ENCODE measurements at regions not wholly inside any gene's neighbourhood (a gene's known extent, or its start where the extent isn't known, plus 50 kb on each side); places are given as distances from the start of the nearest gene placed in this dataset.
"Not testable (repeated sequence)": the region's sequence is repeated elsewhere in the genome, so short reads cannot be mapped to it uniquely, and the experiment has no call there.

DNA sequence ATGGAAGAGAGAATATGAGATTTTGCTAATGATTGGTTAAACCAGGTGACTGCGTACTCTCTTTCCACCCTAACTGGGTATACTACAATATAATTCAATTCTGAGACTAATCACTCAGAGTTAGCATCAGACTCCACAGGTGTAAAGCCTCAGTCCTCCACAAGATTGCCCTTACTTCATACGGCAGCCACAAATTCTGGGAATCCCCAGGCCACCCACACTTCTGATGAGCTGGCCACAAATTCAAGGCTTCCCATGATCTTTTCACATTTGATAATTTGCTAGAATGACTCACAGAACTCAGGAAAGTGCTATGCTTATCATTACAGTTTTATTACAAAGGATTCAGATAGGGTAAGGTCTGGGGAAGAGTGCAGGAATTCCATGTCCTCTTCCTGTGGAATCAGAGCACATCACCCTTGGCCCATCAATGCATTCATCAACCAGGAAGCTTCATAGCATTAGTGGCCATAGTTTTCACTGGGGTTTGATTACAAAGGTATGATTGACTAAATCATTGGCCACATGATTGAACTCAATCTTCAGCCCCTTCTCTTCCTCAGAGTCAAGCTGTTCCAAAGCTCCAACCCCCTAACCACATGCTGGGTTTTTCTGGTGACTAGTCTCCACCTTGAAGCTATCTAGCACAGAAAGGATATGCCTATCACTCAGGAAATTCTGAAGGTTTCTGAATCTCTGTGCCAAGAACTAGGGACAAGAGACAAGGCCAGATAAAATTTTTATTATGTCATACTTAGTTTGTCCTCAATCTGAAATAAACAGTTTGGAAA lies 131.7 kb downstream of the HHIPL2 start:
- no peak for DNase-seq (ENCODE audit: low read depth in 4 of 4, low spot score in 3 of 4)

DNA sequence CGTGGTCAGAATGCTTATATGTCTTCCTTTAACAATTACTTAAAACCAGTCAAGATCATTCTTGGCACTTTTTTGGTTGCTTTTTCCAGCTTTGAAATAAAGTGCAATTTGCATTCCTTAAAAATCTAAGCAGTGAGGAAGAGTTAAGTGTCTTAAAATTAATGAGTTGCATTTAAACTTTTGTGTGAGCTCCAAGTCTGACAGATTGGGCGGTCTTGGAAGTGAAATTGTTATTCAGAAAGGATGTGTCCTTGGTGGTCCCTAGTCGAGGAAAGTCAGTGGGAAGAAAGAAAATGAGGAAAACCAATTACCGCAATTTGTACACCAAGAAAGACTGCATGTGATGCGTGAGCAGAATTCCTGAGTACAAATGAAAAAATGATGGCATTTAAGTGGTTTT lies 132.5 kb downstream of the HHIPL2 start:
- no peak for DNase-seq (ENCODE audit: low read depth in 4 of 4, low spot score in 3 of 4)

GRCh38 chr1:222413991-222414549 lies 133.8 kb downstream of the HHIPL2 start:
- DNase-seq (ENCODE audit: low read depth in 4 of 4, low spot score in 3 of 4) = no peak

DNA sequence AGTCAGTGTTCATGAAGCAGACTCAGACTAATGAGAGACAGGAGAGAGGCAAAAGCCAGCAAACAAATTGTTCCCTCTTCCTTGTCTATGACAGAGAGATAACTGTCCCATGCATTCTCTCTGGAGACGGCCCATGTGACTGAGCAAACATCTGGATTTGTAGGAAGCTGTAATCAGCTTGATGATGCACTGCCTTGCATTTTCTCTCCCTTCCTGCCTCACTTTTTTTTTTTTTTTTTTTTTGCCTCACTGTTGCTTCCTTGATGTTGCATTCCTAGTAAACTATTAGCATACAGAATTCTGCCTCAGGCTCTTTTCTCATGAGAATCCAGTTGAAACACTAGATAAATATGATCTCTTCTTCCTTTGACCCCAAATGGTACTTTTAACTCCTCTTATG lies 134.5 kb downstream of the HHIPL2 start:
- no peak for DNase-seq (ENCODE audit: low read depth in 4 of 4, low spot score in 3 of 4)

DNA sequence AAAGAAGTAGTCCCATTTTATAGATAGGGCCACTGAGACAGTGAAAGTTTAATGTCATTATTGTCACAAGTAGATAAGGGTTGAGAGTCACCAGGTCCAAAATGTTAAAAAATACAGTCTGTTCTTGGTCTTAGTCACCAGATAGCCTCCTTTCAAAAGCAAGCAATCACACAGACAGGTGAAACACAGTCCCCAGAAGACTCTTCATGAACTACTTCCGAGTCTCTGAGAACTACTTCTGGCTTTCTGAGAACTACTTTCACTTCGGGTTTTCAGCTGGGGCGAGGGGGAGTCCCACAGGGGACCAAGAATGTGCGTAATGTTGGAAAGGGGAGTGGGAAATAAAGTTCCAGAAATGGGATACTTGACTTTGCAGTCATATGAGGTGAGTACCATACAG lies 143.2 kb downstream of the HHIPL2 start:
- DNase-seq (ENCODE audit: low read depth in 4 of 4, low spot score in 3 of 4) = no peak

GRCh38 chr1:222399197-222399596 lies 148.7 kb downstream of the HHIPL2 start:
- no peak for DNase-seq (ENCODE audit: low read depth in 4 of 4, low spot score in 3 of 4)

DNA sequence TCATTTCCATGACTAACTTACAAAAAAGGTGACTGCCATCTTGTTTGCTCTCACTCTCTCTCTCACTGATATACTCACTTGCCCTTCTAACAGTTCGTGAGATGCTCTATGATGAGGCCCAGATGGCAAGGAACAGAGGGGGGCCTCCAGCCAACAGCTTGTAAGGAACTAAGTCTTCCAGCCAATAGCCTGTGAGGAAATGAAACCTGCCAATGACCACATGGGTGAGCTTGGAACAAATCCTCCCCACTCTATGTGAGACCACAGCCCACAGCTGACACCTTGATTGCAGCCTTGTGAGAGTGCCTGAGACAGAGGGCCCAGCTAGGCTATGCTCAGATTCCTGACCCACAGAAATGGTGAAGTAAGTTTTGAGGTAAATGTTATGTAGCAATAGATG lies 153.7 kb downstream of the HHIPL2 start:
- no peak for DNase-seq (ENCODE audit: low read depth in 4 of 4, low spot score in 3 of 4)

DNA sequence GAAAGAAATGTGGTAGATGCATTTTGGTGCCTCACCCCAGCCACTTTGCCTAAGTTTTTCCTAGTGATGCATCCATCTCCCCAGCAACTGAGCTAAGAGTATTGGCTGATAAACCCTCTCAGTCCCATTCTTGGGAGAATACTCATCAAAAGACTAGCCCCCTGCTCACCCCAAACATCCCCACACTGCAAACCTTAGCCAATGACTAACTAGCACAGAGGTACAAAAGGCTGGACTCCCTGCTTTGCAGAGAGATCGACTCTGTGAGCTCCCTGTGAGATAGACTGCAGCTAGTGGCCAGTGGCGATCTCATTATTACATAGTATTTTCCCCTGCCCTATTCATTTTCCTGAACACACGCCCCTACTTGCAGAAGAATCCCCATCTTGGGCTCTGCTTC lies 155.3 kb downstream of the HHIPL2 start:
- no peak for DNase-seq (ENCODE audit: low read depth in 4 of 4, low spot score in 3 of 4)

DNA sequence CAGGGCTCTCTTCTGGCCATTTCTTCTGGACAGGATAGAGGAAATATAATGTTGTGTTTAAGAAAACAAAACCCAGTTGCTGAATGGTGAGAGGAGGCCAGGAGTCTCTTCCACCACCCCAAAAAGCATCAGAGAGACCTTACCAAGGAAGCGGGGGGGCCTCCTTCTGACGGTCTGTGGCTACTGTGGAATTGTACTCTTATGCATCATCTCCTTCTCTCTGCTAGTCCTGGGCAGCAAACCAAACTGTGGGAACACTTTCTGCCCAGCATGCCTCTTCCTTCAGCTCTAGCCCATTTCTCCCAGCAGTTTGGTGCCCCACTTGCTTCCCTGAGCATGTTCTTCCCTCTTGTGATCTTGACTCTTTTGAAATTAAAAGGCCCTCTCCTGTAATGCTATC lies 157.7 kb downstream of the HHIPL2 start:
- DNase-seq (ENCODE audit: low read depth in 4 of 4, low spot score in 3 of 4) = no peak

DNA sequence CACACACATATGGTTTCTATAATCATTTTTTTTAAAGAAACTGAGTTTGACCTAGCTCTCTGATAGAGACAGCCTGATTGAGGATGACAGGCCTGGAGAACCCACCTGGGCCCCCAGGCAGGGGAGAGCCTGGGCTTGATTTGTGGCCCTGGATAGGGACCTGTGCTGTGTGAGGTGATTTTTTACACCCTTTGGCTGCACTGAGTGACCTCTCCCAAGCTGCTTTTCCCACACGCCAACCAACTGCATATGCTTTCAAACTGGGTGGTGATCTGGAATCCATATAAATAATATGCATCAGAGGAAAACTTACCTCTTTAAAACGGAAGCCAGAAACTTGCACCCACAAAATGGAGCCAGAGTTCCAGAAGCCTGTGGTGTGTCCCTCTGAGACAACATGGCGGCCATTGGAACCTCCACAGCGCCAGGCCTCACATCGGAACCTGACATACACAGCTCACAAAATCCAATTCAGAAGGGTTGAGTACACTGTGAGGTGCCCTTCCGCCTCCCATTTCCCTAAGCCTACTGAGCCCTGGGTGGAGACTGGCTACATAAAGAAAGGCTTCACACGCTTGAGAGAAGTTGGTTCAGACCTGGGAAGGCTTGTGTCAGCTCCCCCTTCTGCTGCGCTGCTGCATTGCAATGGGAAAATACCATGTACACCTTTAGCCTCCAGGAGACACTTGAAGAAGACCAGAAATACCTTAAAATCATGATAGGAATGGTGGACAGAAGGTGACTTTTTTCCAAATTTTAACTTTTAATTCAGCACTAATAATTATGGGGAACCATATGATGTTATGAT lies 160.7 kb downstream of the HHIPL2 start:
- no peak for DNase-seq (ENCODE audit: low read depth in 4 of 4, low spot score in 3 of 4)

DNA sequence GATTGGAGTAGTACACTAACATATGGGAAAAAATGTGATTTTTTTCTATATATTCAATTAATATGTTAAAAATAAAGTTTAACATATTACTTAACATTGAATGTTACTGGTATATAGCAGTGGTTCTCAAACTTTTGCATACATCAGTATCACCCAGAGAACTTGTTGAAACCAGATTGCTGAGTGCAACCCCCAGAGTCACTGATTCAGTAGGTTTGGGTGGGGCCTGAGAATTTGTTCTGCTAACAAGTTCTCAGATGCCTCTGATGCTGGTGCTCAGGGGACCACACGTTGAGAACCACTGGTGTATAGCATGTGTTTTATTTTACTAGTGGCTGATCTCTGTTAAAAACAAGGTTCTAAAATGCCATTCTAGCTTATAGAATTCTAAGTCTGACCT lies 161.9 kb downstream of the HHIPL2 start:
- no peak for DNase-seq (ENCODE audit: low read depth in 4 of 4, low spot score in 3 of 4)

GRCh38 chr1:222385262-222385661 lies 162.6 kb downstream of the HHIPL2 start:
- no peak for DNase-seq (ENCODE audit: low read depth in 4 of 4, low spot score in 3 of 4)

DNA sequence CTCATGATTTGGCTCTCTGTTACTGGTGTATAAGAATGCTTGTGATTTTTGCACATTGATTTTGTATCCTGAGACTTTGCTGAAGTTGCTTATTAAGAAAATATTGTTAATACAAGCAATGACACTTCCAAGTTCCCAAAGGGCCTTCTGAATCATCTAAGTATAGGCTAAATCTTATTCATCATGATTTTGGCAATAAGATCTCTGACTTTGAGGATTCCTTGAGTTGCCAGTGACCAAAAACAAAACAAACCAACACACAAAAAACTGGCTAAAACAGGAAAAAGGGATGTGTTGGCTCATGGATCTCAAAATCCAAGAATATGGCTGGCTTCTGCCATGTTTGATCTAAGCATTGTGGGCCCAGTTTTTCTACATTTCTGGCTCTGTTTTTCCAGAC lies 163.4 kb downstream of the HHIPL2 start:
- DNase-seq (ENCODE audit: low read depth in 4 of 4, low spot score in 3 of 4) = no peak

DNA sequence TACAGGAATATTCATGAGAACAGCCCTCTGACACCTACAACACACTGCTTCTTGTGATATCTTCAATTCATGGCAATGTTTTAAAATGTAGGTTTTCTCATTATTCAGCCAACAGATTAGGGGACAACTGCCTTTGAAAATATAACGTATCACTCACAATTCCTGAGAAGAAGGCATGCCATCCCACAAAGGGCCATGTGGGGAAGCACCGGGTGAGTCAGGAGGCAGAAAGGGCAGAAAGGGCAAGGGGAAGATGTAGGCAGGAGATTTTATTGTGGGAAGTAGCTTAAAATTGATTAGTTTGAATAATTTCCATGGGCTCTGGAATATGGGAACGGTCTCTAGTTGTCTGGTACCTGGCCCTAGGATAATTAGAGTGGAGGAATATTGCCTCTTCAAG lies 165.7 kb downstream of the HHIPL2 start:
- no peak for DNase-seq (ENCODE audit: low read depth in 4 of 4, low spot score in 3 of 4)

DNA sequence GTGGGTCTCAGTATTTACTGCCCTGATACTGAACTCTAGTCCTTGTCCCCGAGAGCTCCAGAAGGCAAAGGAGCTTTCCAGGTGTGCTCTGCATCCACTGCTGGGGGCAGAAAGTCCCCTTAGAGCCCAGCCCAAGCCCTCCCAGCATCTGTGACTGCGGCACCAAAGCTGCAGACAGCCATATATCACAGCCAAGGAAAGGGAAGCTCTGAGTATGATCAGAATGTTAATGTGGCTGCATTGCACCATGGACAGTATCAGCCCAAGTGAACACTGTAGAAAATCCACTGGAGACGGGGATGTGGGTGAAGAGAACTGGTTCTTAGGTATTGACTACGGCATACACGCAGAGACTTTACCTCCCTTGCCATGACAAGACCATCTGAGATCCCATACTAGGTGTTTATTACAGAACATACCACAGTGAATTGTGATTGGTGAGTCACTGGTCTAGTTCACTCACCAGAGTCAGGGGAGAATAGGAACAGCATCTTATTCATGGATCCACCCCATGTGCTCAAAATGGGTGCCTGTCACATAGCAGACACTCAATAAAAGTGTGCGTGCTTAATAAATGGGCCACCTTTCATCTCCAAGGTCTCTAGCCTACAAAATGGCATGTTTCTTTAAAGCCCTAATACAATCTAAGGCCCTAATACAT lies 170.3 kb downstream of the HHIPL2 start:
- DNase-seq (ENCODE audit: low read depth in 4 of 4, low spot score in 3 of 4) = no peak

- not testable (repeated sequence) for DNase-seq (ENCODE audit: low read depth in 4 of 4, low spot score in 3 of 4)
These were observed 171.1 kb downstream of the HHIPL2 start for GRCh38 chr1:222376791-222377190.

GRCh38 chr1:222375701-222376100 lies 172.2 kb downstream of the HHIPL2 start:
- DNase-seq (ENCODE audit: low read depth in 4 of 4, low spot score in 3 of 4) = no peak

- DNase-seq (ENCODE audit: low read depth in 4 of 4, low spot score in 3 of 4) = no peak
These were observed 173.9 kb downstream of the HHIPL2 start for GRCh38 chr1:222373831-222374602.

DNA sequence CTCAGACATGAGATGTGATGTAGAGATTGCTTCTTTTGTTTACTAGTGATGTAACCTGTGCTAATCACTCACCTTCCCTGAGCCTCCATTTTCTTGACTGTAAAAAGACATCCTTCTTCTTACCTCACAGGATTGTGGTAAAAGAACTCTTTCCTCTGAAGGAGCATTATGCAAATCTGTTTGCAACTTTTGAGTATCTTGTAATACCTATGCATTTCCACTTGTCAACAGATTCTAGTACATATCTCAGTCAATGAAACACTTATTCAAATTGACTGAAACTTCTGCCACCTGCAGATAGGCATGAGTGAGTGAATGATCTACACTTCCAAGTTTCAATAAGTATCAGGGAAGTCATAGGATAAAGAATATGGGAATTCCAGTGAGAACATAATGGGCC lies 174.7 kb downstream of the HHIPL2 start:
- DNase-seq (ENCODE audit: low read depth in 4 of 4, low spot score in 3 of 4) = no peak

- DNase-seq (ENCODE audit: low read depth in 4 of 4, low spot score in 3 of 4) = no peak
These were observed 175.7 kb downstream of the HHIPL2 start for GRCh38 chr1:222372221-222372620.
